T-helper 1 cell treated with Interleukin-12 subunit alpha and Interleukin-12 subunit beta and Interleukin-4 antibody, amounts not matched to agents 30 μg/mL and 1 μg/mL, for 36 hours (primary cell): ENCODE measurements at regions not wholly inside any gene's neighbourhood (a gene's known extent, or its start where the extent isn't known, plus 50 kb on each side); places are given as distances from the start of the nearest gene placed in this dataset.

ENCODE experiments used
- H3K27ac Mint-ChIP-seq: one replicate; pipeline ENCODE4 v1.8.0; 2021; ENCODE audit warnings: mild to moderate bottlenecking, mixed read lengths
- H3K27me3 Mint-ChIP-seq: one replicate; pipeline ENCODE4 v1.8.0; 2021; ENCODE audit warnings: low read depth, mixed read lengths
- H3K36me3 Mint-ChIP-seq: one replicate; pipeline ENCODE4 v1.8.0; 2021; ENCODE audit warnings: low read depth, mixed read lengths
- H3K4me1 Mint-ChIP-seq: one replicate; pipeline ENCODE4 v1.8.0; 2021; ENCODE audit warnings: low read depth, mixed read lengths
- H3K4me3 Mint-ChIP-seq: one replicate; pipeline ENCODE4 v1.8.0; 2021; ENCODE audit warnings: mild to moderate bottlenecking, moderate library complexity, mixed read lengths
- H3K9me3 Mint-ChIP-seq: one replicate; pipeline ENCODE4 v1.8.0; 2021; ENCODE audit warnings: mixed read lengths

DNA sequence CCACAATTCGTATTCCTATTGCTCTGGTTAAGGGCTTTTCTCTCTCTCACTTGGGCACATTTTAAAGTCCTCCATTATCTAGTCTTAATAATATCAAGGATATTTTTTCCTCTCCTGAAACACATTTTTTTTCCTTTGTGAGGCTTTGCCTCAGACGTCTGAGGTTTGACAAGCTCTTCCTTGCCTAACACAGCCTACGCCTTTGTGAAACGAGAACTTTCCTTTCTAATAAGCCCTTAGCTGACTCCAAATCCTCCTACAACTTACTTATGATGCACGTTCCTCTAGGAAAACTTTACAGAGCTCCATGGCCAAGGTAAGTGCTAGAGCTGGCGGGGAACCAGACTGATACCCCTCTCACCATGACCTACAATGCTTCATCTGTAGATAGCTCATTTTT lies 841.5 kb downstream of the SOCS6 start:
- Mint-ChIP-seq H3K9me3 (no peaks in the 10 kb centered on the region), H3K27ac (no peak overlapping the region), H3K36me3 (no peaks in the 10 kb centered on the region), H3K4me3 (no peak overlapping the region), H3K4me1 (no peaks in the 10 kb centered on the region), H3K27me3 (no peaks in the 10 kb centered on the region)

DNA sequence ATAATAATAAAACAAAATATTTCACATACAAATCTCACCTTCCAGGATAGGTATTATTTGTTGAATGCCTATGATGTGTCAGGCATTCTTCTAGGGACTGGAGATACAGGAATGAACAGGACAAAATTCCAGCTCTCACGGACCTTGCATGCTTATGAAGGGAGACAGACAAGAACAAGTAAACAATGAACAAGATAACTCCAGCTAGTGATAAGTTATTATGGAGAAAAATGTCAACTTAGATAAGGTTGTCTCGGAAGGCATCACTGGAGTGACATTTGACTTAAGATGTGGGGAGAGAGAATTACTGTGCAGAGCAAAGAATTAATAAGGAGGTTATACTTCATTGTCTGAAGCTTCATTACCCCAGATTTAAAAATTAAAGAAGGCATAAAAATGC lies 836.7 kb downstream of the SOCS6 start:
- no peak overlapping the region for H3K4me3 Mint-ChIP-seq
- no peaks in the 10 kb centered on the region for H3K27me3 Mint-ChIP-seq
- H3K36me3 Mint-ChIP-seq: no peaks in the 10 kb centered on the region
- H3K9me3 Mint-ChIP-seq: peaks cover 12% of the 10 kb centered on the region
- H3K4me1 Mint-ChIP-seq: no peaks in the 10 kb centered on the region
- no peak overlapping the region for H3K27ac Mint-ChIP-seq

DNA sequence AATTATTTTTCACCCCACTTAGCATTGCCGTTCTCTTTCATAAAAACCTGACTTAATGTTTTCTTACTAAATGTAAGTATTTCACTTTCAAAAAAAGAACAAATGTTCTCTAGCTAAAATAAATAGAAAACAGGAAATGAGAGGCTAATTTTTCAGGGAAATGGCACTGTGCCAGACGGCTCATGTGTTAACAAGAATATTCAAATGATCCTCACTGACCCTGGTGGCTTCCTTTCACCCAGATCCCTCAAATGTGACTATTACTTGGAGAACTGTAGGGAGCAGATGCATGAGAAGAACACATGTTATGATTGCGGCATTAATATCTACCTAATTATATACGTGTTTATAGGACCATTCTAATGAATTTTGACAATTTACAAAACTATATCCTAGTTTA lies 827.7 kb downstream of the SOCS6 start:
- no peak overlapping the region for H3K27ac Mint-ChIP-seq
- no peaks in the 10 kb centered on the region for H3K4me1 Mint-ChIP-seq
- H3K4me3 Mint-ChIP-seq: no peak overlapping the region
- H3K27me3 Mint-ChIP-seq: no peaks in the 10 kb centered on the region
- no peaks in the 10 kb centered on the region for H3K36me3 Mint-ChIP-seq
- H3K9me3 Mint-ChIP-seq: no peaks in the 10 kb centered on the region

DNA sequence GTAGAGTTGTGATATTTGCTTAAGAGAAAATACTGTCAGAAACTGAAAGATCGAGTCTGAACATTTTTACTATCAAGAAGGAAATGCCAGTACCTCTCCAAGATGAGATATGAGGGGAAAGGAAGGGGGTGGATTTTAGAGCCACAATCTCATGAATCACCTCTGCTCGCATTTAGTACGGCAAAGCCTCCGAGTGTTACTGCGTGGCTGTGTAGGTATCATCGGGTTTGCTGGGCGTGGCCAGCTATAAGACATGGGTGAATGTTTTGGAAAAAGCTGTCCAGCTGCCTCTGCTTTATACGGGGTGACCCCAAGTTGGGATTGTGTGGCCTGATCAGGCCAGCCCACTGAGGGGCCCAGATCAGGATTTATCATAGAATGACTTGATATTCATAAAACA lies 826.4 kb downstream of the SOCS6 start:
- Mint-ChIP-seq H3K9me3 (no peaks in the 10 kb centered on the region), H3K27me3 (no peaks in the 10 kb centered on the region), H3K4me1 (no peaks in the 10 kb centered on the region), H3K36me3 (no peaks in the 10 kb centered on the region), H3K4me3 (no peak overlapping the region), H3K27ac (no peak overlapping the region)

DNA sequence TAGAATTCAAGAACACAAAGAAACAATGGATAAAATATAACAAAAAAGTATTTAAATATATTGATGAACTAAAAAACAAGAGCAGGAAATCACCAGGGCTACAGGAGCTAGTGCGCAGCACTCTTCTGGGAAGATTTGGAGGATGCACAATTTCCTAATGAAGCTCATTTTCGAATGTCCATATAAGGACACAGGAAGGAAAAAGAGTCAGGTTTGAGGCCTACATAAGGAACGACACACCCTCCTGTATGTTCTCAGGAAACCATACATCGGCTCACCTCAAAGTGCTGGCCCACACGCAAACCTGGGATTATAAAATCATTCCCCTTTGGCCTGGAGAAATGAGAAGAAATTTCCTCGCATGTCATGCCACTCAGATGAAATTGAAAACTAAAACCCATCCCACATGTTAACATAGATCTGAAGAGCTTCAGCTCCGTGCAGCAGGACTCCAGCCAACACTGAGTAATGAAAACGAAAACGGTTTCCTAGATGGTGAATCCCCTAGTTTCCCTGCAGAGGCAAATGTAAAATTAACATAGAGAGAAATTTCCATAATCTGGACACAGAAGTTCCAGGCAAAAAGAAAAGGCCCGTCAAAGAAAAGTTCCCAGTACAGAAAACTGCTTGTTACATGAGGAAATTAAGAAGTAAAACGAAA lies 825.8 kb downstream of the SOCS6 start:
- H3K9me3 Mint-ChIP-seq: no peaks in the 10 kb centered on the region
- no peaks in the 10 kb centered on the region for H3K4me1 Mint-ChIP-seq

DNA sequence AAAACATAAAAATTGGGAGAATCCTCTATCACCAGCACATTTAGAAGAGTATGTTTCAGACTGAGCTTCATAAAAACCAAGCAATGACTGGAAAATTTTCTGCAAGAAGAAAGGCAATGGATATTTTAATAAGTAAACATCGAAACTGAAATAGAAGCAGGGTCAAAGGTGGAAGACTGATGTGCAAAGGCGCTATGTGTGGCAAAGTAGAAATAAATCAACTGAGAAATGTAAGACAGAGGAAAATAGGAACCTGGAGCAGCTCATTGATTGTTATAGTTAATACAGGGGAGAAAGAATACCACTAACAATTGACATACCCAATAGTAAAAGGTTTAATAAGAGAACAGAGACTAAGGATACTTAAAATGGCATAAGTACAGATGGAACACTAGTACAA lies 818.4 kb downstream of the SOCS6 start:
- H3K27ac Mint-ChIP-seq: no peak overlapping the region
- no peaks in the 10 kb centered on the region for H3K4me1 Mint-ChIP-seq
- H3K27me3 Mint-ChIP-seq: no peaks in the 10 kb centered on the region
- H3K9me3 Mint-ChIP-seq: no peaks in the 10 kb centered on the region
- H3K4me3 Mint-ChIP-seq: no peak overlapping the region
- no peaks in the 10 kb centered on the region for H3K36me3 Mint-ChIP-seq

More for the DNA sequence above, 825.8 kb downstream of the SOCS6 start:
- no peak overlapping the region for H3K4me3 Mint-ChIP-seq
- H3K36me3 Mint-ChIP-seq: no peaks in the 10 kb centered on the region
- H3K27ac Mint-ChIP-seq: no peak overlapping the region
- H3K27me3 Mint-ChIP-seq: no peaks in the 10 kb centered on the region

DNA sequence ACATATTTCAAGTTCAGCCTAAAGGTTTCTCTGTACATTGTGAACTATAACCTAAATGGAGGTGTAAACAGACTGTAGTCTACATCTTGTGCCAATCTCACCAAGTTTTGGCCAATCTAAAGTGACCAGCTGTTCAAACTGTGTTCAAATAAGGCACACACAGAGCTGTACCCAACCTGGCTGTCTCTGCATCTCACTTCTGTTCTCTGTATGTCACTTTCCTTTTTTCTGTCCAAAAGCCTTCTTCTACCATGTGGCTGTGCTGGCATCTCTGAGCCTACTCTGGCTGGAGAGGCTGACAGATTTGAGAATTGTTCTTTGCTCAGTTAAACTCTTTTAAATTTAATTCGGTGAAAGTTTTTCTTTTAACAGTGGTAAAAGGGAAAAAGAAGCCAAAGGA lies 817.9 kb downstream of the SOCS6 start:
- Mint-ChIP-seq H3K4me3 (no peak overlapping the region), H3K36me3 (no peaks in the 10 kb centered on the region), H3K27ac (no peak overlapping the region), H3K9me3 (no peaks in the 10 kb centered on the region), H3K4me1 (no peaks in the 10 kb centered on the region), H3K27me3 (no peaks in the 10 kb centered on the region)

DNA sequence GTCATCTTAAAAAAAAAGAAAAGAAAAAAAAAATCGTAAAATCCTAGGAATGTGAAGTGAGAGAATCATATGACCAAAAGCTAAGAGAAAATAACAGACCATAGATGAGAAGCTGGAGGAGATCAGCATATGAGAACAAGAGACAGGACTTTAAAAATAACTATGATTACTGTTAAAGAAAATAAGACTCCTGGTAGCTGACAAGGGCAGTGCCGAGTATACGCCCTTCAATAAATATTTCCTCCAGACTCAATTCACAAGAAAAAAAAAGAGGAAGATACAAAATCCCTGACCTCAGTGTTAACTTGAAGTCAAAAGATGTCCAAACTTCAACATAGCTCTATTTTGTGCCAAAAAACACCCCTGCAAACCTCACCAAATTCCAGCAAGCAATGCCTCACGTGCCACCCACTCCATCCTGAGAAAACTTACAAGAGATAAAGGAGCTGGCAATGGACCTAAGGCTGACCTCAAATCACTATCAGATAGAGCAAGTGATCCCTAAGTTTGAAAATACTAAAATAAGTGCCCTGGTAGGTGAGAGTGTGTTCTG lies 817.2 kb downstream of the SOCS6 start:
- Mint-ChIP-seq H3K9me3 (no peaks in the 10 kb centered on the region), H3K36me3 (no peaks in the 10 kb centered on the region), H3K4me1 (no peaks in the 10 kb centered on the region), H3K4me3 (no peak overlapping the region), H3K27me3 (no peaks in the 10 kb centered on the region), H3K27ac (no peak overlapping the region)

DNA sequence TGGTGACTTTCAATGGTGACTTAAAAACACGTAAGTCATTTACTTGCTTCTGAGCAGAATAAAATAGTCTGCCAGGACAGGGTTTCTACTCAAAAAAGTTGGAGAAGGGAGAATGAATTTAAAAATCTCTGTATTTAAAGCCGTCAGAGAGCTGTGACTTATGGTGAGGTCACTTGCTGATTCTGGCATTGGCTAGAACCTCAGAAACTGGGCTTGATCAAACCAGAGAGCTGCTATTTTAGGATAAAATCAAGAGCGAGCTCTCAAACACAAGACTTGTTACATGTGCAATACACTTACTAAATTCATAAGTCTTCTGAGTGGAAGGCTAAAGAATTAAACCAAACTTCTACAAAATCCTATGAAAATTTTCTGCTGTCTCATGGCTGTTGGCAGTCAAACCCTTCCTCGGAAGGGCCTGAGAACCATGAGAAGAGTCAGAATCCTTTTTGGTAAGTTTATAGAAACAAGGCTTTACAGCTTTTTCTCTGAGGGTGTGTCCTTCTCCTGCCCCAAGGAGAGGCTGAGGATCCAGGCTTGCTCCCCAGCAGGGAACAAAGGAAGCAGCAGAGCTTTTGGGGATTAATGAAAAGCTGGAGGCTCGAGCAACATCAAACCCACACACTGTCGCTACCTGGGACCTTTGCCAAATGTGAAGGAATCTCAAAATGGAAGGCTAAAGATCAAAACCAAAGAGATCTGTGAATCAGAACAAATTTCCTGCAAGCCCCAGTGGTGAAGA lies 816.4 kb downstream of the SOCS6 start:
- no peak overlapping the region for H3K4me3 Mint-ChIP-seq
- H3K9me3 Mint-ChIP-seq: no peaks in the 10 kb centered on the region
- no peaks in the 10 kb centered on the region for H3K27me3 Mint-ChIP-seq
- H3K4me1 Mint-ChIP-seq: no peaks in the 10 kb centered on the region
- H3K27ac Mint-ChIP-seq: no peak overlapping the region
- H3K36me3 Mint-ChIP-seq: no peaks in the 10 kb centered on the region

DNA sequence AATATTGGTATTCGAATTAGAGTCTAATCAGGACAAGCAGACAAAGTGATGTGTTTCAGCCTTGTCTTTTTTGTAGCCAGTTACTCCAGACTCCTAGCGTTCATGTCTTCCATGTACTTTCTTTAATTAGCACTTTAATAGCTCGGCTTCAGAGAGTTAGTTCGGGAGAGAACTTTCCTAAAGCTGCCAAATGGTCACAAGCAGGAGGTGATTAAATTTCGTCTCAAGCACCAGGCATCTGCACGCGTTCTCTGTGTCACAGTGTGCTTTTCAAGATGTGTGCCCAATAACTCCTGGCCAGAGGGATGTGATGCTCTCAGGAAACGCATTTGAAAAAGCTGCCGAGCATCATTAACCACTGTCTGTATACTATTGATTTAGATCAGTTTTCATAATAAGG lies 790.8 kb downstream of the SOCS6 start:
- no peaks in the 10 kb centered on the region for H3K27me3 Mint-ChIP-seq

DNA sequence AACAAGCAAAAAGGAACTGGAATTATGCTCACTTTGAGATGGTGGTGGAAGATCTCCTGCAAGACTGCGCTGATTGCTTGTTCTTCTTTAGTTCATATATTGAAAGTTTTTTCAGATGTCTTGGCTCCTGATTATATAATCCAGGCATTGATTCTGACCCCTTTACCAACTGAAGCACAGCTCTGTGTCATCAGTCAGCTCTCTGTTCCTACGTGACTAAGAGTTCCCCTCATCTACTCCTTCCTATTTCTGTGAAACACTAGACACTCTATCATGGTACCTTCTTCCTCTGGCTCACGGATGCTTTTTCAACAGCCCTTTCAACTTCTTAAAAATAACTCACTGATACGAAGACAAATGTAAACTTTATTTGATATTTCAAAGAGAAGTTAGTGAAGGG lies 788.6 kb downstream of the SOCS6 start:
- Mint-ChIP-seq H3K9me3 (no peaks in the 10 kb centered on the region), H3K4me1 (no peaks in the 10 kb centered on the region), H3K4me3 (no peak overlapping the region), H3K36me3 (no peaks in the 10 kb centered on the region), H3K27ac (no peak overlapping the region), H3K27me3 (no peaks in the 10 kb centered on the region)

More for the DNA sequence above, 790.8 kb downstream of the SOCS6 start:
- Mint-ChIP-seq H3K27ac (no peak overlapping the region), H3K4me3 (no peak overlapping the region), H3K36me3 (no peaks in the 10 kb centered on the region), H3K9me3 (no peaks in the 10 kb centered on the region), H3K4me1 (no peaks in the 10 kb centered on the region)

DNA sequence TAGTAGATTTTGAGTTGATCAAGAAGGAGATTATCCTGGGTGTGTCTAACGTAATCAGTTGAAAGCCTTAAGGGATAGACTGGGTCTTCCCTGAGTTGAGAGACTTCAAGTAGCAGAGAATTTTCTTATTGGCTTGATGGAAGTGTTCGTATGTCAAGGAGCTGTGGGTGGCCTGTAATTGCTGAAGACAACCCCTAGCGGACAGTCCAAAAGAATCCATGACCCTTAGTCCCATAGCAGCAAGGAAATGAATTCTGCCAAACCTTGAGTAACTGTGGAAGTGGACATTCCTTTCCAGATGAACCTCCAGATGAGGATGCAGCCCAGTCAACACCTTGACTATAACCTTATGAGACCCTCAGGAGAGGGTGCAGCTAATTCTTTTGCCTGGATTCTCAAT lies 786.3 kb downstream of the SOCS6 start:
- Mint-ChIP-seq H3K27me3 (no peaks in the 10 kb centered on the region), H3K36me3 (no peaks in the 10 kb centered on the region), H3K9me3 (no peaks in the 10 kb centered on the region), H3K4me1 (no peaks in the 10 kb centered on the region), H3K27ac (no peak overlapping the region), H3K4me3 (no peak overlapping the region)

DNA sequence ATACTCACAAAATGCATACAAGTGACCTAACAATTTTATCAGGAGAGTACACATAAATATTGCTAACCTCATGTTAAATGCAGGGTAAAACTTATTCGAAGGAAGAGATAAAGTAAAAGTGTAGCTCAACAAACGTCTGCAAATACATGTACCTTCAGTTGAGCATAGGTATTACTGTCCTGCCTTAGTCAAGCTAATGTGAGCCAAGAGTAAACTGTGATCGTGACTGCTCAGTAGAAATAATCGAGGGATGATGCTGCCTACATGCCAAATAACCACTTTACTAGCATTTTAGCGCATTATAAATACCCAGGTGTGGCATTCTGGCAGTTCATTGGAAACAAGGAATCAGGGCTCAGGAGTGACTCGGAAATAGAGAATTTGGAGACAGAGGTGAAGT lies 779.5 kb downstream of the SOCS6 start:
- no peak overlapping the region for H3K27ac Mint-ChIP-seq
- no peaks in the 10 kb centered on the region for H3K27me3 Mint-ChIP-seq
- no peaks in the 10 kb centered on the region for H3K9me3 Mint-ChIP-seq
- H3K4me3 Mint-ChIP-seq: no peak overlapping the region
- H3K4me1 Mint-ChIP-seq: no peaks in the 10 kb centered on the region
- no peaks in the 10 kb centered on the region for H3K36me3 Mint-ChIP-seq

DNA sequence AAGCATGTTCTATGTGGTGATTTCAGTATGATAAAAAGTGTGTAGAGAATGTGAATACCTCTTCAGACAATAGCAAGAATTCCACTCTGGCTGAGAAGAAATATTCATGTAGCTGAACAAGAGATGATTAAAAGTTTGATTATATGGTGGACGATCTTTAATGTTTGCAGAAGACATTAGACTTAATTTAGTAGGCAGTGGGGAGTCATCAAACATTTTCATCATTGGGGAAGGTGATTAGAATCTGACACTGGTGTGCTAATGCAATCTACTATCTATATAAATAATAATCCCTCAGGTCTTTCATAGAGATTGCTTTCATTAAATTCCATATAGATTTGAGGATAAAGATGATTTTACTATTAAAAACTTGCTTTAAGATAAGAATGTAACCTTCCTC lies 761.0 kb downstream of the SOCS6 start:
- Mint-ChIP-seq H3K9me3 (no peaks in the 10 kb centered on the region), H3K27ac (no peak overlapping the region), H3K36me3 (no peaks in the 10 kb centered on the region), H3K4me1 (no peaks in the 10 kb centered on the region), H3K27me3 (no peaks in the 10 kb centered on the region), H3K4me3 (no peak overlapping the region)

DNA sequence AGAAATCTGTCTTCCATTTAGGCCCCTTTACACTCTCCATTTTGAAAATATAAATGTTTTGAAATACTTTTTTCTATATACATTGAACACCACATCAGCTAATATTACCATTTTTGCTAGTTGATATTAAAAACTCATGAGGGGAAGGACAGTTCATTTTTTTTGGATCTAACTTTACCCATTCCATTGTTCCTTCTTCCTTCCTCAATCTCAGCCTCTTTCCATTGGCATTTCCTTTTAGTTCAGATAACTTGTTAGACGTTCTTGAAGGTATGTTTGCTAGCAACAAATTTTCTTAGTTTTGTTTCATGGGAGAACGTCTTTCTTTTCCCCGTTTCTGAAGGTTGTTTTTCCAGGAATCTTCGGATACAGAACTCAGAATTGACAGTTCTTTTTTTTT lies 759.0 kb downstream of the SOCS6 start:
- Mint-ChIP-seq H3K9me3 (no peaks in the 10 kb centered on the region), H3K36me3 (no peaks in the 10 kb centered on the region), H3K27ac (no peak overlapping the region), H3K4me3 (no peak overlapping the region), H3K4me1 (no peaks in the 10 kb centered on the region), H3K27me3 (no peaks in the 10 kb centered on the region)
